ENCODE measurements at regions not wholly inside any gene's neighbourhood (a gene's known extent, or its start where the extent isn't known, plus 50 kb on each side); places are given as distances from the start of the nearest gene placed in this dataset.
"Not testable (repeated sequence)": the region's sequence is repeated elsewhere in the genome, so short reads cannot be mapped to it uniquely, and the experiment has no call there.

DNA sequence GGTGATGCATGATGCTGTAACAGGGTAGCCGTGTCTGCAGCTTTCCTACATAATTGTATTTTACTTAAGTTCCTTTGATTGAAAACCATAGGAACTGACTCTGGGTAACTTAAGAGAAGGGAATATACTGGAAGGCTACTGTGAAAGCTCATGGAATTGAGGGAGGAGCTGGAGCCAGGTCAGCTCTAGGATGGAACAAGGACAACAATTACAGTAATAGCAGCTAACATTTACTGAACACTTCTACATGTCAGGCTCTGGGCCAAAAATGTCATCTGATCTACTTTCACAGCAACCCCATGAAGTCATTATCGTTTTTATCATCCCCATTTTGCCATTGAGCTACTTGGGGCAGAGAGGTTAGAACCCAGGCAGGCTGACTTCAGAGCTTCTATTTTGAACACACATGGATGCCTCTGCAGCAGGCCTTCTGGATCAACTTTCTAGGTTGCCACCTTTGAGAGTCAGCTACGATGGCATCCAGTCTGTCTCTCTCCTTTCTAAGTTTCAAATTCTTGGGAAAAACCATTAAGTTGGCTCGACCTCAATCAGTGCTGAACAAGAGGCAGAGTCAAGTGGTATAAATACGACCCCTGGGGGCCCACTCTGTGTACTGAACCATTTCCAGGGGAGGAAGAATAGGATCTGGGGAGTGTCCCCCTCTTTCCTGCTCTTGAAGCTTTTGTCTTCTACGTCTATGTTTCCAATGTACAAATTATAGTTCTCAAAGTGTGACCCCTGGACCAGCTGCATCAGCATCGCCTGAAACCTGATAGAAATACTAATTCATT is 272.3 kb upstream of the PLPP4 start:
- Mint-ChIP-seq H3K36me3 (no peaks in the 10 kb centered on the region), H3K27ac (no peak overlapping the region), H3K27me3 (no peaks in the 10 kb centered on the region), H3K4me3 (no peak overlapping the region), H3K4me1 (no peaks in the 10 kb centered on the region), H3K9me3 (peaks cover 6% of the 10 kb centered on the region)
- ATAC-seq, result no peak

- Mint-ChIP-seq H3K4me1 (no peaks in the 10 kb centered on the region), H3K36me3 (no peaks in the 10 kb centered on the region), H3K27me3 (no peaks in the 10 kb centered on the region), H3K27ac (no peak overlapping the region), H3K9me3 (peaks cover 6% of the 10 kb centered on the region), H3K4me3 (no peak overlapping the region)
- ATAC-seq, result no peak
Measured at GRCh38 chr10:120186506-120186905, 270.5 kb upstream of the PLPP4 start.

DNA sequence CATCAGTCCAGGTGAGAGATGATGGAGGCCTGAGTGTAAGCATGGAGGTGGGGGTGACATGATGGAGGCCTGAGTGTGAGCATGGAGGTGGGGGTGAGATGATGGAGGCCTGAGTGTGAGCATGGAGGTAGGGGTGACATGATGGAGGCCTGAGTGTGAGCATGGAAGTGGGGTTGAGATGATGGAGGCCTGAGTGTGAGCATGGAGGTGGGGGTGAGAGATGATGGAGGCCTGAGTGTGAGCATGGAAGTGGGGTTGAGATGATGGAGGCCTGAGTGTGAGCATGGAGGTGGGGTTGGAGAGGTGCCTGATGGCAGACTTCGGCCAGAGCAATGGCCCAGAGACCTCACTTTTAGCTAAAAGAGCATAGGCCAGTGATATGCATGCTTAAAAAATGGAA is 269.9 kb upstream of the PLPP4 start:
- H3K36me3 Mint-ChIP-seq, H3K4me1 Mint-ChIP-seq, H3K27me3 Mint-ChIP-seq, H3K4me3 Mint-ChIP-seq, H3K27ac Mint-ChIP-seq, ATAC-seq, H3K9me3 Mint-ChIP-seq: not testable (repeated sequence)

GRCh38 chr10:120188950-120189349 is 268.1 kb upstream of the PLPP4 start:
- H3K27me3 Mint-ChIP-seq, result no peaks in the 10 kb centered on the region
- H3K36me3 Mint-ChIP-seq, result no peaks in the 10 kb centered on the region
- H3K27ac Mint-ChIP-seq, result no peak overlapping the region
- H3K4me1 Mint-ChIP-seq, result no peaks in the 10 kb centered on the region
- H3K4me3 Mint-ChIP-seq, result no peak overlapping the region
- ATAC-seq, result no peak
- H3K9me3 Mint-ChIP-seq, result peaks cover 6% of the 10 kb centered on the region

DNA sequence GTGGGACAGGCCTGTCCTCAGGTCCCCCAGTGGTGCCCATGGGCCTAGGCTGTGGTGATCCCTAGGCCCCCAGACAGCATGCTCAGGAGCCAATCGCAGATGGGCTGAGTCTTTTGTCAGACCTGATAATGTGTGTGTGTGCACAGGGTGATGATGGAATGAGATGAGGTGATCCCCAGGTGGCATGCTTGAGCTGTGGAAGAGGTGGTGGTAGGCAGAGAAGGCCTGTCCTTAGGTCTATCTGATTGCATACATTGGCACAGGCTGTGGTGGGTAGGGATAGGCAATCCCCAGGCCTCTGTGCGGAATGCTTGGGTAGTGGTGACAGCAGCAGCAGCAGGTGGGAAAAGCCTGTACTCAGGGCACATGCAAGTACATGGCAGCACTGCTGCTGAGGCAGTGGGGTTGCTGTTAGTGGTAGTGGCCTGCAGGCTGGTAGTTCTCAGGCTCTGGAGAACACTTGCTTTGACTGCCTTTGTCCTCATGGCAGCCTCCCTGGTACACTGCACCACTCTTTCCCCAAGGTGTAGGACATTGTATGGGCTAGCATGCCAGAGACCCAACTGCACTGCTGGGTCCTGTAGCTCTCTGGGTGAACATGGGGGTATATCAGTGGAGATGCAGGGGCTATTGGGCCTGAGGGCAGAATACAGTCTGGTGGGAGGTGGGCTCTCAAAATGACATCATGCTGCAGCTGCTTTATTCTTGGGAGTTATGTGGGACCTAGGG is 260.9 kb upstream of the PLPP4 start:
- no peak overlapping the region for H3K4me3 Mint-ChIP-seq
- no peaks in the 10 kb centered on the region for H3K4me1 Mint-ChIP-seq
- H3K36me3 Mint-ChIP-seq, result no peaks in the 10 kb centered on the region
- H3K27ac Mint-ChIP-seq, result no peak overlapping the region
- peaks cover 3% of the 10 kb centered on the region for H3K9me3 Mint-ChIP-seq
- no peaks in the 10 kb centered on the region for H3K27me3 Mint-ChIP-seq
- ATAC-seq, result peak; percentile 38

GRCh38 chr10:120204877-120205276 is 252.2 kb upstream of the PLPP4 start:
- Mint-ChIP-seq H3K36me3 (no peaks in the 10 kb centered on the region), H3K27me3 (peaks cover 13% of the 10 kb centered on the region), H3K9me3 (no peaks in the 10 kb centered on the region), H3K4me1 (no peaks in the 10 kb centered on the region), H3K4me3 (no peak overlapping the region), H3K27ac (no peak overlapping the region)
- ATAC-seq, result no peak

- peaks cover 13% of the 10 kb centered on the region for H3K27me3 Mint-ChIP-seq
- ATAC-seq, result no peak
- H3K4me1 Mint-ChIP-seq, result no peaks in the 10 kb centered on the region
- no peak overlapping the region for H3K4me3 Mint-ChIP-seq
- H3K9me3 Mint-ChIP-seq, result no peaks in the 10 kb centered on the region
- no peak overlapping the region for H3K27ac Mint-ChIP-seq
- no peaks in the 10 kb centered on the region for H3K36me3 Mint-ChIP-seq
Measured at GRCh38 chr10:120205368-120206018, 251.5 kb upstream of the PLPP4 start.

GRCh38 chr10:120208488-120208887 is 248.5 kb upstream of the PLPP4 start:
- Mint-ChIP-seq H3K27ac (no peak overlapping the region), H3K27me3 (peaks cover 6% of the 10 kb centered on the region), H3K9me3 (no peaks in the 10 kb centered on the region), H3K36me3 (no peaks in the 10 kb centered on the region), H3K4me3 (no peak overlapping the region), H3K4me1 (no peaks in the 10 kb centered on the region)
- no peak for ATAC-seq

GRCh38 chr10:120209124-120209762 is 247.8 kb upstream of the PLPP4 start:
- Mint-ChIP-seq H3K4me1 (no peaks in the 10 kb centered on the region), H3K36me3 (no peaks in the 10 kb centered on the region), H3K27ac (no peak overlapping the region), H3K27me3 (no peaks in the 10 kb centered on the region), H3K9me3 (no peaks in the 10 kb centered on the region), H3K4me3 (no peak overlapping the region)
- ATAC-seq, result no peak

DNA sequence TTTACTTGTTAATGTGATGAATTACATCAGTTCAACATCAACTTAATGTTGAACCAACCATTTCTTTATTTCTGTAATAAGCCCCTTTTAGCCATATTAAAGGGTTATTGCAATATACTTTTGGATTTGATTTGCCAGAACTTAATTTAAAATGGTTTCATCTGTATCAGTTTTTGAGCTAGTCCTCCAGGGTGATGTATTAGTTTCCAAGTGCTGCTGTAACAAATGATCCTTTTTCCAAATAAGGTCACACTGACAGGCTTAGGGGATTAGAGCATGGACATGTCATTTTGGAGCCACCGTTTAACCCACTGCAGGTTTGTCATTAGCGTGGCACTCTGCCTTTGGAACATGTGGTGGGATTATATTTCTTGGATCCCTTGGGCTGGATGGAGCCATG is 244.8 kb upstream of the PLPP4 start:
- Mint-ChIP-seq H3K4me1 (no peaks in the 10 kb centered on the region), H3K9me3 (no peaks in the 10 kb centered on the region), H3K27me3 (no peaks in the 10 kb centered on the region), H3K27ac (no peak overlapping the region), H3K4me3 (no peak overlapping the region), H3K36me3 (no peaks in the 10 kb centered on the region)
- ATAC-seq, result no peak

GRCh38 chr10:120213283-120213682 is 243.7 kb upstream of the PLPP4 start:
- H3K36me3 Mint-ChIP-seq, H3K27me3 Mint-ChIP-seq, H3K9me3 Mint-ChIP-seq, ATAC-seq, H3K4me1 Mint-ChIP-seq, H3K27ac Mint-ChIP-seq, H3K4me3 Mint-ChIP-seq: not testable (repeated sequence)

DNA sequence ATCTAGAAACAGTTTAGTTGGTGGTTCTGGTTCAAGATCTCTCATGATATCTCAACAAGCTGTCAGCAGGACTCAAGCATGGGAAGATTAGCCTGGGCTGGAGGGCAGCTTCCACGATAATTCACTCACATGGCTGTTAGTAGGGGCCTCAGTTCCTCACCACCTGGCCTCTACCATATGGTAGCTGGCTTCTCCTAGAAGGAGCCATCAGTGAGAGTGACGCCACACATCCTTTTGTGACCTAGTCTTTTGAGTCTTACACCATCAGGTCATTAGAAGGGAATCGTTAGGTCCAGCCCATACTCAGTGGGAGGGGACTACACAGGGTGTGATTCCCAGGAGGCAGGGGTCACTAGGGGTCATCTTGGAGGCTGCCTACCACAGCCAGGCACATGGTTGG is 239.3 kb upstream of the PLPP4 start:
- no peak for ATAC-seq

DNA sequence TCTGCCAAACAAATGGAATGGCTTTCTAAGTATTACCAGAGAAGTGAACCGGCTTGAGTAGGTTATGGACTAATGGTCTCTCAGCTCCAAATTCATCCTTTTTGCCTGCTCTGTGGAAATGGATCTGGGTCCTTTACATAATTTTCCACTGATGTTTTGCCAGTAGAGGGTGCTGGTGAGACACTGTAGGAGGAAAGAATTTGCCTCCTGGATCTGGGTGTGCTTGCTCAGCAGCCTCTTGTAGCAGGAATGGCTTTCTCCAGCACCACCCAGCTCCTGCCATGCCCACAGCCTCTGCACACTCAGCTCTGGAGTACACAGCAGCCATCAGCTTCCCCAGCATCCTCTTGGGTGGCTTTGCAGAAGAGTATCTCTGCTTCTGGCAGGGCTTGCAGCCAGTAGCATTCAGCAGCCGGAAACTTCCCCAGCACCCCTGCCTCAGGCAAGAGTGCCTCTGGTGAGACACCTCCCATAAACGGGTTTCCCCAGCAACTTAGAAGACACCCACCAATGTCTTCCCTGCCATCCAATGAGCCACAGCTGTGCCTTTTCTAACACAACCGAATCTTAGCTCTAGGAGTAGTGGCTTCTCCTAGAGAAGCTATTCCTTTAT is 235.0 kb upstream of the PLPP4 start:
- no peaks in the 10 kb centered on the region for H3K27me3 Mint-ChIP-seq
- no peaks in the 10 kb centered on the region for H3K4me1 Mint-ChIP-seq
- H3K4me3 Mint-ChIP-seq, result no peak overlapping the region
- H3K36me3 Mint-ChIP-seq, result no peaks in the 10 kb centered on the region
- peaks cover 3% of the 10 kb centered on the region for H3K9me3 Mint-ChIP-seq
- H3K27ac Mint-ChIP-seq, result no peak overlapping the region
- ATAC-seq, result no peak

More for the DNA sequence above, 239.3 kb upstream of the PLPP4 start:
- Mint-ChIP-seq H3K4me1 (no peaks in the 10 kb centered on the region), H3K9me3 (no peaks in the 10 kb centered on the region), H3K27me3 (no peaks in the 10 kb centered on the region), H3K4me3 (no peak overlapping the region), H3K36me3 (no peaks in the 10 kb centered on the region), H3K27ac (no peak overlapping the region)

DNA sequence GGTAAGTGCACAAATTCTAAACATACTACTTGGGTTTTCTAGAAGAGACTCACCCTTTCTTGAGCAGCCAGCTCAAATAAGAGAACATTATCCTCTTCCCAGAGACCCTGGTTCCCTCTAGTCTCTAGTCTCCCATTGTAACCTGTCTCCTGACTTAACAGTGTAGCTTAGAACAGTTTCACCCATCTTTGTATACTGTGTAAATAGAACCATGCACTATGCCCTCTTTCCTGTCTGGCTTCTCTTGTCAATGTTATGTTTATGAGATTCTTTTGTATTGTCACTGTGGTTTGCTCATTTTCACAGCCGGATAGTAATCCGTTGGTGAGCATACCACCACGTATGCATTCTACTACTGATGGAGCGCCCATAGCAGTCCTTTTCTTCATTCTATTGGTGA is 227.4 kb upstream of the PLPP4 start:
- no peaks in the 10 kb centered on the region for H3K36me3 Mint-ChIP-seq
- H3K27me3 Mint-ChIP-seq, result no peaks in the 10 kb centered on the region
- H3K27ac Mint-ChIP-seq, result no peak overlapping the region
- no peak overlapping the region for H3K4me3 Mint-ChIP-seq
- no peak for ATAC-seq
- peaks cover 6% of the 10 kb centered on the region for H3K9me3 Mint-ChIP-seq
- H3K4me1 Mint-ChIP-seq, result no peaks in the 10 kb centered on the region

DNA sequence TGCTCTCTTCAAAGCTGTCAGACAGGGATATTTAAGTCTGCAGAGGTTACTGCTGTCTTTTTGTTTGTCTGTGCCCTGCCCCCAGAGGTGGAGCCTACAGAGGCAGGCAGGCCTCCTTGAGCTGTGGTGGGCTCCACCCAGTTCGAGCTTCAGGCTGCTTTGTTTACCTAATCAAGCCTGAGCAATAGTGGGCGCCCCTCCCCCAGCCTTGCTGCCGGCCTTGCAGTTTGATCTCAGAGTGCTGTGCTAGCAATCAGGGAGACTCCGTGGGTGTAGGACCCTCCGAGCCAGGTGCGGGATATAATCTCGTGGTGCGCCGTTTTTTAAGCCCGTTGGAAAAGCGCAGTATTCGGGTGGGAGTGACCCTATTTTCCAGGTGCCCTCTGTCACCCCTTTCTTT is 217.3 kb upstream of the PLPP4 start:
- peaks cover 18% of the 10 kb centered on the region for H3K27me3 Mint-ChIP-seq
- not testable (repeated sequence) for H3K4me3 Mint-ChIP-seq, H3K36me3 Mint-ChIP-seq, H3K27ac Mint-ChIP-seq, H3K4me1 Mint-ChIP-seq, H3K9me3 Mint-ChIP-seq, ATAC-seq

All from stimulated activated memory B cell treated with anti-CD40 and anti-IgM and Interleukin-4, amounts not matched to agents 10 μg/mL and 1 μg/mL and 100 μg/mL, for 72 hours (primary cell).